ENCODE measurements at regions not wholly inside any gene's neighbourhood (a gene's known extent, or its start where the extent isn't known, plus 50 kb on each side); places are given as distances from the start of the nearest gene placed in this dataset.
"Not testable (repeated sequence)": the region's sequence is repeated elsewhere in the genome, so short reads cannot be mapped to it uniquely, and the experiment has no call there.

- DNase-seq, result not testable (repeated sequence)
Observed at GRCh38 chr7:118956285-118956684, 731.8 kb downstream of the ANKRD7 start.

GRCh38 chr7:118969370-118969769 lies 744.9 kb downstream of the ANKRD7 start:
- no peak for DNase-seq

DNA sequence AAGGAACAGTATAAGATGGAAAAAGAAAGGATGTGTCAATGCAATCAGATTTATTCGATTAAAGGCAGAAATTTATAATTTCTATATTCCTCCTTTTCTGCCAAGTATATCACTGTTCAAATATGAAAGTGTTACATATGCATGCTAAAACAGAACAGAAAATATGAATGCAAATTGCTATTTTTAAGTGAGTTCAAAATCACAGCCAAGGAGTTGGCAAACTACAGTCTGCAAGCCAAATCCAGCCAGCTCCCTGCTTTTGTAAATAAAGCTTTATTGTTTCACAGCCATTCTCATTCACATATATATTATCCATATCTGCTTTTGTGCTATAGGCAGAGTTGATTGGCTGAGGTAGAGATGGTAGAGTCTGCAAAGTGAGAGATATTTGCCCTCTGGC lies 747.2 kb downstream of the ANKRD7 start:
- no peak for DNase-seq

- no peak for DNase-seq
Observed at GRCh38 chr7:118974836-118975235, 750.3 kb downstream of the ANKRD7 start.

DNA sequence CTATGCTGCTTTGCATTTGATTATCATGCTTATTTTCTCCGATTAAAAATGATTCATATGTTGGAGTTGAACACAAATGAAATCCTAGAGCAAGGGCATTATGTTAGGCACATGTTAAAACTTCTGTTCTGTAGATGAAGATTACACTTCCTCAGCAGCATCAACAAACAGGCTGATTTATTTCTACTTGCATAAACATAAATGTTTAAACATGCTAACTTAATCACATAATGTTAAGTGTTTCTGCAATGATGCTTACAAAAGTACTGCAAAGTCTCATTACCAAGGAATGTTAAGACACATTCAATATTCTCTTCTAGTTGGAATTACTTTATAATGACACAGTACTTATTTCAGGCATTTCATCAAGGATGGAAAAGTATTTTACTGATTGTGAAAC lies 770.8 kb downstream of the ANKRD7 start:
- DNase-seq, result no peak

- no peak for DNase-seq
Observed at GRCh38 chr7:119007236-119007635, 782.7 kb downstream of the ANKRD7 start.

- no peak for DNase-seq
Observed at GRCh38 chr7:119010635-119011034, 786.1 kb downstream of the ANKRD7 start.

DNA sequence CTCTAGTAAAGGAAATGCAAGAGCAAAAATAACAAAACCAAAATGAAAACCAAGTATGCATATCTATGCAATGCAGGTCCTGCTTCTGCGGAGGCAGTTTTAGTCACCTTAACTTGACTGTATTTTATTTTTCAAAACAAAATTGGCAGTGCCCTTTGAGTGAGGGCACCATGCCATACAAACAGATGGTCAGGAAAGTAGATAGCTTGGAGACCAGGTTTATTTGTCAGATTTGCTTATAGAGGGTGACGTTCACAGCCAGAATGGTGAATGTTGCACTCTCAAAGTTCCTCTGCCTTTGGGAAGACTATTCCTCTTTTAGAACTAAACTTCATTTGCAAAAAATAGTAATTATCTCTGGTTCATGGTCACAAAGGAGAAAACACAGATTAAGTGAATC lies 801.9 kb downstream of the ANKRD7 start:
- DNase-seq, result no peak

GRCh38 chr7:119028736-119029135 lies 804.2 kb downstream of the ANKRD7 start:
- no peak for DNase-seq

GRCh38 chr7:119032136-119032535 lies 807.6 kb downstream of the ANKRD7 start:
- DNase-seq, result not testable (repeated sequence)

DNA sequence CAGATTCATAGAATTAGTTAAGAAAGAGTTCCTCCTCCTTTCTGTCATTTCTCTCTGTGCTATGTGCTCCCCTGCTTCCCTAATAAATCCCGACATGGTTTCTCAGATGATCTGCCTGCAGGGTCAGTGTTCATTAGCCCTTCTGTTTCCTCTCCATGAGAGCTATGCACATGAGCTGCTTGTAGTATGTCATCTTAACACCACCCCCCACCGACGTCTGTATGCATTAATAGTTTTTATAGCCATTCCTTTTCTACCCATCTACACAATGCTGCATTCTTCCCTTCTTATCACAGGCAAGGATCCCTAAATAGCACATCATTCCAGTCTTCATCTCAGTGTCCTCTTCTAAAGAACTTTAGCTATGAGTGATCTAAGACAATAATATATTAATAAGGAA lies 809.1 kb downstream of the ANKRD7 start:
- no peak for DNase-seq

DNA sequence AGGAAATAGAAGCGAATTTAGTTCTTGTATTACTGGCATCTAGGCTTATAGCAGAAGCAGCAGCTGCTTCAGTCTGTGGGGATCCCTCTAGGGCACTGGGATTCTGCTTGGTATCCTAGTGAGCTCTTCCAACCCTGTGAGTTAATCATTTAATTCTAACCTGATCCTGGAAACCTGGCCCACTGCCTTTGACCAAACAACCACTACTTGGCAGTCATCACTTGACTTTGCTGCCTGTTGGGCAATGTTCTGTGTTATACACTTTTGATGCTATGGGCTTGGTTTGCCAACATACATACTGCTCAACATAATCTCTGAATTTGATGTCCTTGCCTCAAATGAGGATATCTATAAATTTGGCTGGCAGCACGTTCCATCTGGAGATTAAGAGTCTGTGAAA lies 813.4 kb downstream of the ANKRD7 start:
- no peak for DNase-seq

DNA sequence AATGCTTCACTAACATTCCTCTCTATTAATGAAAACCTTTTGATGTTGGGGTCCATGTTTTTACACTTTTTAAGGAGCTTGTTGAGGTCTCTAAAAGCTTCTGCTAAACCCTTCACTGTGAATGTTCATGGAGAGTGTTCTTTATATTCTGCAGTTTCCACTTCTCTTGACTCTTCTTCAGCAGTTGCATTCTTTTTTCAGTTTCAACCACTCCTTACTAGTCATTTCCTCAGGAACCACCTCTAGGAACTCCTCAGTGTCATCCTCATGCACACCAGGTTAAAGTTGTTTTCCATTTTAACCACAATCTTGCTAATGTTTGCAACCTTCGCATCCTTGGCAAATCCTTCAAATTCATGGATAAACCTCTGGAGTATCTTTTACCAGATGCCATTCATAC lies 821.6 kb downstream of the ANKRD7 start:
- DNase-seq, result no peak

DNA sequence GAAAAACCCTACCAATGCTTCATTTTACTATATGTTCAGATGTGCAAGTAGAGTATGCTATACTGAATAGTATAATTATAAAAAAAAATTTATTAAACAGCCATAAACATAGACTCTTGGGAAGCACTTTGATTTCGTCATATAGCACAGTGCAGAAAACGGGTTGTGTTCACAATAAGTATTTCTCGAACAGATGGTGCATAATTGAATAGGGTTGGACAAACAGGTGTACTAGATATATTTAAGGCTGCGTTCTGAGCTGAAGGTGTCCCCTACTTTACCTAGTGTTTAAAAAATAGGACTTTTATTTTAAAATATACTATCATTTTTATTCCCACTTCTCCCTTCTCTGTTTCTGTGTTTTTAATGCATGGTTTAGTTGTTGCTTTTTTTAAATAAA lies 841.5 kb downstream of the ANKRD7 start:
- no peak for DNase-seq

- no peak for DNase-seq
Observed at GRCh38 chr7:119086026-119086425, 861.5 kb downstream of the ANKRD7 start.

- DNase-seq, result no peak
Observed at GRCh38 chr7:119090851-119091250, 866.3 kb downstream of the ANKRD7 start.

GRCh38 chr7:119096683-119097082 lies 872.2 kb downstream of the ANKRD7 start:
- DNase-seq, result no peak

- DNase-seq, result not testable (repeated sequence)
Observed at GRCh38 chr7:119100611-119101258, 876.2 kb downstream of the ANKRD7 start.

DNA sequence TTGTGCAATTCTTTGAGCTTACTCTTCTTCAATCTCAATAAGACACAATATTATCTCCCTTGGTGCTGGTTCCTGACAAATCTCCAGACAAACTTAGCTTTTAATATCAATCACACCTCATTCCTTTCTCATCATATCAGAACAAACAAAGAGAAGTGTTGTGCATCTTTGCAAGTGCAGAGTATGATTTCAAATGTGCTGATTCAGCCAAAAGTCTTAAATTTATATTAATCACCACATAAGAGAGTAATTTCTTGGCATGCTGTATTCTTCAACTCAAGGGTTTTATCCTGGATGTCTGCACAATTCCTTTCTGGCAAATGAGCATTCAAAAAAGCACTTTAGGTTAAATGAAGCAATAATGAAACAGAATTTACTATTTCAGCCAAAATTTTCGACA lies 877.8 kb downstream of the ANKRD7 start:
- DNase-seq, result no peak

GRCh38 chr7:119105381-119105780 lies 880.9 kb downstream of the ANKRD7 start:
- no peak for DNase-seq

- DNase-seq, result no peak
Observed at GRCh38 chr7:119123326-119123725, 898.8 kb downstream of the ANKRD7 start.

GRCh38 chr7:119127706-119128105 lies 903.2 kb downstream of the ANKRD7 start:
- no peak for DNase-seq

DNA sequence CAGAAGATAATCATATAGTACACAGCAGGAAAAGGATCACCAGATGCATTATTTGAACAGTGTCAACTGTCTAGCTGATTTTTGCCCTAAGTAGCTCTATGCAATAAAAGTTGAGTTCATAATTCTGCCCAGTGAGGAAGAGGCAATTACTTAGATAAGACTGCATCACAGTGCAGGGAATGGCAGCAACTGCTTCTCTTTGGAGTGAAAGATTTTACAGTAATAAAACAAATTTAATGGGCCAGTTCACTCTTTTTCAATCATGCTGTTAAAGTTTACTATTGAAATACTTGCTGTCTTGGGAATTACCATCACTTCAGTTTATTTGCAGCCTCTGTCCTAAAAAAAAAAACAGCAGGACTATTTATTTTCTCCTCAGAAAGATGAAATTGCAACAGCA lies 907.9 kb downstream of the ANKRD7 start:
- no peak for DNase-seq

DNA sequence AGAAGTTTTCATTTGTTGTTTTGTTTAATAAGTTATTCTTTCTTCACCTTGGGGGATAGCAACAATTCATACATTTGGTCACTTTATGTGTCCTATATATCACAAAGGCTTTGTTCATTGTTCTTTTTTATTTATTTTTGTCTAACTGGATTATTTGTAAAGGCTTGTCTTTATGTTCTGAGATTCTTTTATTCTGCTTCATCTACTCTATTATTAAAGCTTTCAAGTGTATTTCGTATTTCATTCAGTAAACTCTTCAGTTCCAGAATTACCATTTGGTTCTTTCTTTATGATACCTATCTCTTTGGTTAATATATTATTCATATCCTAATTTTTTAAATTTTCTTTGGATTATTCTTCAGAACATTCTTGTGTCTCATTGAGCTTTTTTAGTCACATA lies 942.9 kb downstream of the ANKRD7 start:
- DNase-seq, result no peak

DNA sequence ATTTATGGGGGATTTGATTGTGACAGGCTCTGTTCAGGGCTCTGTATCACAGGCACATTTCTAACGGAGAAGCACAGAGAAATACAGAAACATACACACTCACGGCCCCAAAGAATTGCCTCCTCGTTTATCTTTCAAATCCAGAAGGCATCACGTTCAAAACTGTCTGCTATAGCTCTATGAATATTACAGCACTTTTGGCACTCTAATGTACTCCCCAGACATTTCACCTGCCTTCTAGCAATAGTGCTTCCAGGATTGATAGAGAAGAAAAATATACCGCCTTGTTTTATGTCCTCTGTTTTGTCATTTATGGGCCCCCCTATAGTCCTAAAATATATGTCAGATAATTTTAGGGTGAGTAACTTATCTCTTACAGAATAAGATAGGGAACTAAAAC lies 947.5 kb downstream of the ANKRD7 start:
- no peak for DNase-seq

Measured in stimulated activated CD4-positive, alpha-beta T cell treated with anti-CD3 and anti-CD28 coated beads, Interleukin-1b, Interleukin-23, amount 100 ng/mL, for 48 hours (primary cell).